ENCODE measurements at regions not wholly inside any gene's neighbourhood (a gene's known extent, or its start where the extent isn't known, plus 50 kb on each side); places are given as distances from the start of the nearest gene placed in this dataset.

GRCh38 chr18:51862051-51862715, 477.8 kb upstream of the DCC start:
- DNase-seq, result no peak

- no peak for DNase-seq
Measured at GRCh38 chr18:51864219-51864965, 475.6 kb upstream of the DCC start.

DNA sequence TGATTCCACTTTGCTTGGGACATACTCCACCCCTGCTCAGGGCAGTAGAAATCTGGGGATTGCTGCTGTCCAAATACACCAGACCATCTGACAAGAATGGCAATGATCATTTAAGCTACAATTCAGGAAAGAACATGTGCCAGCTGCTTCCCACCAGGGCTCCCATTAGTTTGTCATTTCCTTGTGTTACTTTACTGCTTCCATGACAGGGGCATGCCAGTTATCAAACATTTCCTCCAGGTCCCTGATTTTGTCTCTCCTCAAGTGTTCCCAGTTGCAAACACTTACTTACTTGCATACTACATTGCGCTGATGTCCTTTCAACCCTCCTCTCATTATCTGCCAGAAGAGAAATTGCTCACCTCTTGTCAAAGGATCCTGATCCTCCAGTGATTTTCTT, 474.5 kb upstream of the DCC start:
- no peak for DNase-seq

DNA sequence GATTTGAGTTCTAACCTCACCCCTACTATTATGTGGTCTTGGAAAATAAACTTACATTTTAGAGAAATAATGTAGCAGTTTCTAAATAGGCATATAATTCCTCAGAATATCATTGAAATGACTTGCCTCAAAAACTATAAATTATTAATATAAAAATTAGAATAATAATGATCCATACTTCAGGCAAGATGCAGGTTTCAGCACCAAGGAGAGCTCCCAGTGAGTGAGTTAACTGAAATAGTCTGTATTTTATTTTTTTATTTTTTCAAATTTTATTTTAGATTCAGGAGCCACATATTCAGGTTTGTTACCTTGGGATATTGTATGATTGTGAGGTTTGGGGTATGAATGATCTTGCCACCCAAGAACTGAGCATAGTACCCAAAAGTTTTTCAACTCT, 472.2 kb upstream of the DCC start:
- DNase-seq, result peak; percentile 49

DNA sequence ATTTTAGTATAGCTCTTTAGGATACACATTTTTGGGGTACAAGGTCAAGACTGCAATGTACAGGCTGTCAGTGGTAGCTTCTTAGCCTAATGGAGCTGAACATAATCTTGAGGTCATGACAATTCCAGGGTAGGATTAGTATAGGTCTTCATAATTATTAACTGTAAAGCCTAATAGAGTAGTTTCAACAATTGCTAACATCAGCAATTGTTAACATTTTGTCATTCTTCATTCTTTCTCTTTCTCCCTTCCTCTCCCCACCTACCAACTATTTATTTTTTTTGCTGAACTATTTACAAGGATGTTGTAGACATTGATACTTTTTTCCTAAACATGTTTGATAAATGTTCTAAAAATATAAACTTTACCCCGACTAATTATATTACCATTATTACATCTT, 461.3 kb upstream of the DCC start:
- no peak for DNase-seq

DNA sequence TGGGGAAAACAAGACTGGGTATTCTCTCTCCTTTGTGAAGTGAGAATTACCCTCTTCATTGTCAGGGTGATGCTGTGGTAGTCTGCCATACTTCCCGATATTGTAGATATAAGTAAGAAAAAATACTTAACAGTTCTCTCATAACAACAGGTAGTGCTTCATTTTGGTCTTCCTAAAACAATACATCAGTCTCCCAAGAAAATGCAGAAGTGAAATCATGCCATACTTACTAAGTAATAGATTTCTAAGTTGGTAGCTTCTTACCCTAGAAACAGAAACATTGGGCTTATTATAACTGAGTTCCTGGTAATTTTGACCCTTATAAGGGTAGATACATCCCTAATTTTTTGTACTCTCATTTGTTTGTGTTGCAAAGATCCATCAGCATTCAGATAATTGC, 460.7 kb upstream of the DCC start:
- no peak for DNase-seq

DNA sequence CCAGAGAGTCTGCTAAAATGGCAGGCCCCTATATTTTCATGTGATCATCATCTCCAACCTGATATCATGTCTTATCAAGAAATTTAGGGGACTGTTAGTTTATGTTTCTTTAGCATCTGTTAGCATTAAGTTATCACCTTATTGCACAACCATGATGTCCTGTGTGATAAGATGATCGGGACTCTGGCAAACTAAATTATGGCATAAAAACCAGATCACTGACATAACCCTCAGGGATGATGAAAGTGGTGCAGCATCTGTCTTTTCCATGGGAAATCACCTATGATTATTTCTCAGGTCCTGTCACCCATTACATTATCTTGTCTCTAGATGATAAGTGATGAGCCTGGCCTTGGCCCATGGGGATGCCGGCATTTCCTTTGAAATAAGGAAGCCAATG, 458.6 kb upstream of the DCC start:
- DNase-seq, result no peak

DNA sequence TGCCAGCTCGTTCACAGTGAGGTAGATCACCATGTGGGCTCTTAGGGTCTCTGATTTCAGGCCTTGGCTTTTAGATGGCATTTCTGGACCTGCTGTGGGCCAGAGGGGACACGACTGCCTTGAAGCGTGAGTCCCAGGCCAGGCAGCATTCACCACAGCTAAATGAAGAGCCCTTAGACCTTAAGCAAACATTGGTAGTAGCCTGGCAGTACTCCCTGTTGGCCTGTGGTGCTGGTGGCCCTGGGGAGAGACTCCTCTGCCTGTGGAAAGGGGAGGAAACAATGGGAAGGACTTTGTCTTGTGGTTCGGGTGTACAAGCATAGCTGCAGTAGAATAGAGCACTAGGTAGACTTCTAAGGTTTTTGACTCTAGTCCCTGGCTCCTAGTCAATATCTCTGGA, 456.0 kb upstream of the DCC start:
- no peak for DNase-seq

DNA sequence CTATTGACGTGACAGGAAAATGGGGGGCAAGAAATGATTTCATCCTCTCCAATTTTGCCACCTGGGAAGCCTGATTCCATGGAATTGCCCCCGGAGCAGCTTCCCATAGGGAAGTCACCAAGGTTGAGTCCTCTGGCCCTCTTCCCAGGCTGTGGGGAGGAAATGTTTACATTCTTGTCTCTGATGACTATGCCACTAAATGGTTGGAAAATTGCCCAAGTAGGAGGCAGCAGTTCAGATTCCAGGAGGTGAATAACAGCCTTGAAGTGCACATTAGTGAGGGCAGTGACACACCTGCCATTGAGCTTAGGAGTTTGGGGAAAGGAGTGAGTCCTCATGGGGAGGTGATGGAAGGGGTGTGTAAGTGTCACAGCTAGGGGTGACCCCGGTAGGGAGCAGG, 449.2 kb upstream of the DCC start:
- peak; percentile 70 for DNase-seq

DNA sequence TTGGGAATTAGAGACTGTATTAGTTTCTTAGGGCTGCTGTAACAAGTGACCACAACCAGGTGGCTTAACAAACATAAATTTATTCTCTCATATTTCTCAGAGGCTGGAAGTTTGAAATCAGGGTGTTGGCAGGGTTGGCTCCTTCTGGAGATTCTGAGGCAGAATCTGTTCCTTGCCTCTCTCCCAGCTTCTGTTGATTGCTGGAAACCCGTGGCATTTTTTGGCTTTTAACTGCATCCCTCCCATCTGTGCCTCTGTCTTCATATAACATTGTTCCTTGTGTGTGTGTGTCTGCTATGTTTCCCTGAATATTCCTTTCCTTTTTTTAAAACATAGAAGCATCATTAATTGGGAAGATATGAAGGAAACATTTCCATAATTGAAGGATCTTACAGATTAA, 448.1 kb upstream of the DCC start:
- DNase-seq, result no peak

DNA sequence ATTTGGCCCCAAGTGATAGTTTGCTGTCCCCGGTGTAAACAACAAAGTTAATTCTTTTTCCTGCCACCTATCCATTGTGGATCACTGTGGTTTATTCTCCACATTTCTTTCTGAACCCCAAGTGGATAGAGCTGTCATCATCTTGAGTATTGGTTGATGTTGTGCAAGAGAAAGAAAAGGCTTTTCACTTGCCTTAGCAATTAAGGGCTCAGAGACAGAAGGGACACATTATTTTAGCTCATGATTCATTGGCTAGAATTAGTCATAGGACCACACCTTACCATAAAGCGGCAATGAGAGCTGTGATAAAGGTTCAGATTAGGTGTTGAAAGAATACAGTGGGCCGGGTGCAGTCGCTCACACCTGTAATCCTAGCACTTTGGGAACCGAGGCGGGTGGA, 442.1 kb upstream of the DCC start:
- DNase-seq, result no peak

DNA sequence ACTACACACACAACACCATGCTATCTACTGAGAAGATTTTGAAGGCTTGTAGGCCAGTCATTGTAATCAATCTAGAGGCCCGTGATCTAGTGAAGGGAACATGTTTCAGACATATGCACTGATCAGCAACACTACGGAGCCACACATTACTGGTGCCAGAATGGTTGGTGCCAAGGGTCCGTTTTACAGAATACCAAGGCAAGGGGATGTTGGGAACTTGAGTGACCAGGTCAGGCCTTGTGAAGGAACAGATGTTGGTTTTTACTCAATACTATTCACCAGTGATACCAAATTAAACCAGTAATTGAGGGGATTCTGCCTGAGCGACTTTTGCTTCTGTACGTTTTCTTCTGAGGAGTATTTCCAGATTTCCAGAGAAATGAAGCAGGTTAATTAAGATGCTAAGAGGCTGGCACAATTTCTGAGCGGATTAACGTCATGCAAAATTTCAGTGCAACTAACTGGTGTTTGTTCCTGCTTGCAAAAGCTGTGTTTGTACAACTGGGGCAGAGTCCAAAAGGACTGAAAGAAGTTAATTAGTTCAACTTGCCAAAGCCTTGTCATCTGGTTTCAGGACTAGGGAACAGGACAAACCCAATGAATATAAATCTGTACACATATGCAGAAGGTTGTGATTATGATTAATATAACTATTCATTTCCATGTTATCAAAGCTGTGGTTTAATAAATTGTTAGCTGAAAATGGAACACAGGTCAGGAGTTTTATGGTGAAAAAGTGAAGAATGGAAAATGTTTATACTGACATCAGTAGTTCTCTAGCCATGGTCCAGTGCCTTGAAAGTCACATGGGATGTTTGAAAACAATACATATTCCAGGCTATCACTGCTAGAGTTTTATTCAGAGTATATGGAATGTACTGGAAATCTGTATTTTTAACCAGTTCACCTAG, 432.1 kb upstream of the DCC start:
- no peak for DNase-seq

DNA sequence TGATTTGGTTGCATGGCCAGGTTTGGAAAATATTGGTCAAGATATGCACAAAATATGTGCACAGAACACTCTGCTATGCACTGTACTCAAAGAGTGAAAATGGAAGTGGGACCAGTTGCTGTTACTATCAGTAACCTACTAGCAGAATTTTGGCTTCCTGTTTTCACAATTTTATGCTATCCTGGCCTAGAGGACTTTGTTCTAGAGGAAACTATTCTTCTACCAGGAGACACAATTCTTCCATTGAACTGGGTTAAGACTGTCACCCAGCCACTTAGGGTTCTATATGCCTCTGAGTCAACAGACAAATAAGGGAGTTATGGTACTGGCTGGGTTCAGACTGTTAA, 431.4 kb upstream of the DCC start:
- DNase-seq, result no peak

DNA sequence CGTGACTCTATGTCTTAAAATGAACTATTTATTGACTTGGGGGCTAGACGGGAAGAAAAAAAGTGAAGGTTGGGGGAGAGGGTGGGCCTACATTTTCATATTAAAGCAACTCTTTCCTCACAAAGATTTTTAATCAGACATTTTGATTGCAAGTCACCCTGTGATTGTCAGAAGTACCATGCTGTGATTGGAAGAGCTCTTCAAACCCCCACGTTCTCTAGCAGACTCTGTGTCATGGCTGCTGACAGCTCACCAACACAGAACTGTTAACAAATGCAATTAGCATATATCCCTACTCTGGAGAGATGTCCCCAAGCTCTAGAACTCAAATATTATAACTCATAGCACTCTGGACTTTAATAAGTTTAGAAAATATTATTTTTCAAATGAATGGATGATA, 428.4 kb upstream of the DCC start:
- DNase-seq, result no peak

DNA sequence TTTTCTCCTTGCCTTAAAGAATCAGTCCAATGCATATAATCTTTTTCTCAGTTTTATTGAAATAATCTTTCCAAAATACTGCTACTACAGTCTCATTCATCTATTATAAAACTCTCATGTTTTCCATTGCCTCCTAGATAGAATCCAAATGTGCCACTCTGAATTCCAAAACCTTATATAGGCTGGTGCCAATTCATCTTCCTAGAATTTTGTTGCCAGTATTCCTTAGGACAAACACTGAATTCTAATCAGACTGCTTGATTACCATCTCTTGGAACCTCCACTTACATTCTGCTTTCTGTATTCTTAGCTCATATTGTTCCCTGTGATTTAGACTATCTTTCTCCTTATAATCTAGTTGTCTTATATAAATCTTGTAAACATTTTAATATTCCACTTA, 427.6 kb upstream of the DCC start:
- DNase-seq, result no peak

- DNase-seq, result no peak
Measured at GRCh38 chr18:51915176-51915575, 424.8 kb upstream of the DCC start.

DNA sequence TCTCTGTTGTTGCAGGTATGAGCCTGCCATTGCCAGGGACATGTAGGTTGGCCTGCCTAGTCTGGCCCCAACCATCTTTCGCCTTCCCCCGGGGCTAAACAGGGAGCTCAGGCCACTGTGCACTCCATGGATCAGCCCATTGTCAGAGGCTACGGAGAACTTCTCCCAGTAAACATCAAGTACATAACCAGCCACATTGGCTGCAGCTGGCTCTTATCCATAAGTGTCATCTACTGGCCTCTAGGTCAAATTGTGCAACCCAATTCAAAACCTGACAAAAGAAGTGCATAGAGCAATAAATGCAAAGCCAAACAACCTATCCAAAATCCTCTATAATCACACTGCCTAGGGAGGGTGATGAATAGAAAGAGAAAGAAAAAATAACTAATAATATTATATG, 418.1 kb upstream of the DCC start:
- no peak for DNase-seq

DNA sequence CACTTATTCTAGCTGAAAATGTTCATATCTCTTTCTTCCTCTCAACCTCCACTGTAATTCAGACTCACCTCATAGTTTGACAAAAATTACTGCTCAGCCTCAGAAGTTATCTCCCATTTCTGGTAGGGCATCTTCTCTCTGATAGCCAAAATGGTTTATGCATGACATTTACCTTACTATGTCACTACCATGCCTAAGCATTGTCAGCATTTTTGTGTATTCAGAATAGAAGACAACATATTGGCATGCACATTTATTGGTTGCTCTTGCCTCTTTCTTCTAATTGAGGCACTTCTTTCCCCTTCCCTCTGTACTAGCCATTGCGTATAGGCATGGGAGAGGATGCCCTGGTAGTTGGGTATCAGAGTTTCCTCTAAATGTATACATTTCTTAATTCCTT, 406.1 kb upstream of the DCC start:
- DNase-seq, result no peak

- DNase-seq, result no peak
Measured at GRCh38 chr18:51936115-51936514, 403.9 kb upstream of the DCC start.

GRCh38 chr18:51941999-51942398, 398.0 kb upstream of the DCC start:
- no peak for DNase-seq

GRCh38 chr18:51943281-51943680, 396.7 kb upstream of the DCC start:
- no peak for DNase-seq

- DNase-seq, result no peak
Measured at GRCh38 chr18:51946946-51947345, 393.1 kb upstream of the DCC start.

DNA sequence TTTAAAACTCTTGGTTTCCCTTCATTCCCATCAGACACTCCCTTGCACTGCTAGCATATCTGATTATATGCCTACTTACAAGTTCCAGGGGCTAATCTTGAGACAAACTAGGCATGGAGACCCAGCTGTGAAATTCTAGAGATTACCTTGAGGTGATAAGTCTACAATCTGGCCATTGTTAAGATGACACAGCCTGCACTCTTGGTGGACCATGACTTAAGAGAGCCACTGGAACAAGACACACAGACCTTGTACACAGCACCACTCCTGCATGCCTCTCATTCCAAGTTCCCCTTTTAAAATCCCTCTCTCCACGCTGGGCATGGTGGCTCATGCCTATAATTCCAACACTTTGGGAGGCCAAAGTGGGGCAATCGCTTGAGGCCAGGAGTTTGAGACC, 387.2 kb upstream of the DCC start:
- no peak for DNase-seq

DNA sequence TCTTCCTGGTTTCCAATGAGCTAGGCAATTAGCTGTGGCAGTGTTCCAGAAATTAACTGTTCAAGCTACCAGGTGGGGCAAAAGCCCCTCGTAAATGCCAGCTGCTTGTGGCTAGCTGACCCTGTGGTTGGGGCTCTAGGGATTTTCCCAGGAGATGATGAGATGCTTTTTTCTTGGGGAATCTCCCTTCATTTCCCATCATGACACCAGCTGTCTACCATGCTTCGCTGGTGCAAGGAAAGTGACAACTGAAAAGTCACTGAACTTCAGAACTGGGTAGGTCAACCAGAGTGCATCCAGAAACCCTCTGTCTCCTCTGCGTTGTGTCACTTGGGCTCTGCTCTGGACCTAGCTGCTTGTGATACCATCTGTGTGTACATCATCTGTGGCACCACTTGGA, 386.5 kb upstream of the DCC start:
- DNase-seq, result no peak
